GM20000 (cell line): ENCODE measurements at regions not wholly inside any gene's neighbourhood (a gene's known extent, or its start where the extent isn't known, plus 50 kb on each side); places are given as distances from the start of the nearest gene placed in this dataset.

Experiments used
- DNase-seq: peaks from one replicate; pipeline ENCODE4 v3.0.0; 2012; ENCODE audit warnings: low spot score
- CTCF ChIP-seq: IDR thresholded peaks from 2 replicates; pipeline ENCODE4 v1.5.1; 2012; ENCODE audit warnings: mild to moderate bottlenecking, control low read depth; ENCODE audit errors: extremely low read depth, missing control alignments

DNA sequence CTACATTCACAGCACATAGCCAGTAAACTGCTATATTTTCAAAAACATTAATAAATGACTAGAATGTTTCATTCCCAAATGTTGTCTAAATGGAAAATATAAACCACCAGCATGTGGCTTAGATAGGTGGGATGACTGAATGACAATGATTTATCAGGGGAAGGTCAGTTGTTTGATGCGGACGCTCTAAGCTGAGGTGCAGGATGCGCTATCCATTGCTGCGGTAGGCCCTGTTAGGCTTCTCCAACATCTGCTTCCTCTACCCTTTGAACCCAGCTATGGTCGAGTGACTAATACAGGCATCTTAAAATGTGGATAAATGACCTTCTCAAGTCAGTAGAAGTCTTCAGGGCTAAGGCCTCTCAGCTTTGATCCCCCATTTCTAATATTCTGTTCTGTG lies 584.2 kb downstream of the CMPK2 start:
- no peak for TF ChIP-seq CTCF
- DNase-seq: no peak

- no peak for TF ChIP-seq CTCF
- DNase-seq: no peak
These were observed 582.4 kb downstream of the CMPK2 start for GRCh38 chr2:6283259-6283658.

DNA sequence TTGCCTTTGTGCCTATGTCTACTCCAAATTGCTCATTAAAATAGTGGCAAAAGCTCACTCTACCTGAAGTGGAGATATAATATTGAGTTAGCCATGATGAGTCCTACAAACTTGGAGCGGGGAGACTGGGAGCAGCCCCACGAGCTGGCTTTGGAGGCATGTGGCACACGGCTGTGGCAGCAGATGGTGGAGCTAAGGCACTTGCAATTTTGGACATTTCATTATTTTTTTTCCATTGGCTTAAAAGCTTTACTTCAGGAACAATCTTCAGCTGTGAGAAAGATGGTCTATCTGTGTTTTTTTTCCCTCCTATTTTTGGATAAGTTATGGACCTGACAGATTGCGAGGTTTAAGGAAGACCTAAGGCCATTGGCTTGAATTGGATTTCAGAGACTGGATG lies 578.3 kb downstream of the CMPK2 start:
- no peak for TF ChIP-seq CTCF

DNA sequence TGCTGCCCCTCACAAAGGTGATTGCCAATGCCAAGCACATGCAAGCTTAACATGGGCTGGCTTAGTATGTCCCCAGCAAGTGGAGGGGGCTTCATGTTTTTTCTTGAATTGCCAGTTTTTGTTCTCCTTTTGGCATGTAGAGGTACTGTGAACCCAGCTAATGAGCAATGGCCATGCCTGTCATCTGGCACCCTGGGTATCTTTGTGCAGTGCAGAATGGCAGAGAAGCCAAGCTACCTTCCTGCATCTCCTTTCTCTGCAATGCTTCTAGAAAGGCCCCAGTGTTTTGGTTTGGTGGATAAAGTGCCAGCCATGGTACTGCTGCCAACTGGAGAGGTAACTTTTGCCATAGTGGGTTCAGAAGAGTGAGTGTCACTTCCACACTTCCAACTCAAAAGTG lies 576.9 kb downstream of the CMPK2 start:
- TF ChIP-seq CTCF: no peak
- DNase-seq: no peak

More for the DNA sequence above, 578.3 kb downstream of the CMPK2 start:
- DNase-seq: no peak

GRCh38 chr2:6290217-6291015 lies 575.3 kb downstream of the CMPK2 start:
- no peak for DNase-seq
- no peak for TF ChIP-seq CTCF

GRCh38 chr2:6294791-6295190 lies 570.9 kb downstream of the CMPK2 start:
- no peak for TF ChIP-seq CTCF

GRCh38 chr2:6297238-6297637 lies 568.5 kb downstream of the CMPK2 start:
- no peak for DNase-seq

More at GRCh38 chr2:6294791-6295190, 570.9 kb downstream of the CMPK2 start:
- no peak for DNase-seq

More at GRCh38 chr2:6297238-6297637, 568.5 kb downstream of the CMPK2 start:
- TF ChIP-seq CTCF: no peak
